Kidney (tissue), 13 donors: ENCODE measurements at regions not wholly inside any gene's neighbourhood (a gene's known extent, or its start where the extent isn't known, plus 50 kb on each side); places are given as distances from the start of the nearest gene placed in this dataset.

Experiments used
- DNase-seq, 5 donors: peaks; one replicate each; pipeline ENCODE4 v3.0.0-alpha.2; 2013 to 2020
- FAIRE-seq: peaks from 2 replicates; lab custom pipeline; 2012; peaks lifted over from hg19 to GRCh38; lab: Jason Lieb, UNC
- H3K27ac ChIP-seq, 2 donors: one replicate each; pipeline ENCODE4 v1.7.0; 2013; ENCODE audit warnings: low read depth in 2 of 2, low read length in 2 of 2, inconsistent platforms in 1 of 2
- H3K27me3 ChIP-seq: one replicate; pipeline ENCODE4 v1.7.1; 2013; ENCODE audit warnings: low read length, inconsistent platforms; ENCODE audit not compliant: control insufficient read depth, insufficient read depth
- H3K36me3 ChIP-seq, 3 donors: one replicate each; pipeline versions ENCODE4 v1.7.0 to v1.7.1; 2013; ENCODE audit warnings: low read length in 3 of 3, control low read depth in 1 of 3, inconsistent platforms in 1 of 3; ENCODE audit not compliant: insufficient read depth in 3 of 3, control insufficient read depth in 2 of 3
- H3K4me1 ChIP-seq, 3 donors: one replicate each; pipeline versions ENCODE4 v1.7.0 to v1.7.1; 2013; ENCODE audit warnings: low read length in 3 of 3, inconsistent platforms in 1 of 3, low read depth in 1 of 3; ENCODE audit not compliant: control insufficient read depth in 2 of 3, insufficient read depth in 2 of 3
- H3K4me3 ChIP-seq, 3 donors: one replicate each; pipeline versions ENCODE4 v1.7.0 to v1.8.1; 2013; ENCODE audit warnings: low read length in 3 of 3, control low read depth in 1 of 3, inconsistent platforms in 1 of 3
- H3K9ac ChIP-seq, 3 donors: one replicate each; pipeline versions ENCODE4 v1.7.0 to v1.7.1; 2013; ENCODE audit warnings: low read length in 3 of 3, control low read depth in 1 of 3, inconsistent platforms in 1 of 3
- H3K9me3 ChIP-seq, 3 donors: one replicate each; pipeline versions ENCODE4 v1.7.0 to v1.7.1; 2013; ENCODE audit warnings: low read length in 3 of 3, control low read depth in 1 of 3, inconsistent platforms in 1 of 3; ENCODE audit not compliant: control insufficient read depth in 2 of 3, insufficient read depth in 1 of 3
- intact Hi-C: fragments of 100-400 bp; cut with DNase I; formaldehyde crosslinking; loops from one replicate; pipeline ENCODE4 v1.11.1; 2022
- TF ChIP-seq, protein P1 (sequence below): IDR thresholded peaks from 3 replicates; pipeline ENCODE4 v1.5.1; 2012; ENCODE audit warnings: mild to moderate bottlenecking, moderate library complexity, borderline replicate concordance; ENCODE audit not compliant: insufficient read depth; ENCODE audit errors: extremely low read depth
- donor health status: control.
- donor health status: control.
- donor health status: control.
- donor health status: control.
- donor health status: control.
- donor health status: DM: yes; HTN: yes; CAD: no.
- donor health status: Normal renal cell carcinoma (clear cell type).

DNA sequence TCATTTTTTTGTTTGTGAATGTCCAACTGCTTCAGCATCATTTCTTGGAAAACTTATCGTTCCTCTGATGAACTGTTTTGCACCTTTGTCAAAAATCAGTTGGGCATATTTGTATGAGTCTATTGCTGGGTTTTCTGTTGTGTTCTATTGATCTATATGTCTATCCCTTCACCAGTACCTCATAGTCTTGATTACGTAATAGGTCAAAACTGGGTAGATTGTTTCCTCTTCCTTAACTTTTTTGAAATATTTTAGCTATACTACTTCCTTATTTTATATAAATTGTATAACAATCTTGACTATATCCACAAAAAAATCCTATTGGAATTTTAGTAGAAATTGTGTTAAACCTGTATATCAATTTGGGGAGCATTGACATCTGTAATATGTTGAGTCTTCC lies 104.1 kb upstream of the PALS2 start:
- FAIRE-seq (no peak), DNase-seq (no peak)
- intact Hi-C loops: no loop called here
- no peak overlapping the region for H3K4me3 ChIP-seq
- no peaks in the 10 kb centered on the region for H3K9me3 ChIP-seq
- H3K27me3 ChIP-seq: no peaks in the 10 kb centered on the region
- no peak overlapping the region for H3K27ac ChIP-seq
- H3K4me1 ChIP-seq: peaks cover 0 to 5% (median 0%) of the 10 kb centered on the region in 3 donors
- no peaks in the 10 kb centered on the region for H3K36me3 ChIP-seq
- H3K9ac ChIP-seq: no peak overlapping the region
- TF ChIP-seq, protein P1, sequence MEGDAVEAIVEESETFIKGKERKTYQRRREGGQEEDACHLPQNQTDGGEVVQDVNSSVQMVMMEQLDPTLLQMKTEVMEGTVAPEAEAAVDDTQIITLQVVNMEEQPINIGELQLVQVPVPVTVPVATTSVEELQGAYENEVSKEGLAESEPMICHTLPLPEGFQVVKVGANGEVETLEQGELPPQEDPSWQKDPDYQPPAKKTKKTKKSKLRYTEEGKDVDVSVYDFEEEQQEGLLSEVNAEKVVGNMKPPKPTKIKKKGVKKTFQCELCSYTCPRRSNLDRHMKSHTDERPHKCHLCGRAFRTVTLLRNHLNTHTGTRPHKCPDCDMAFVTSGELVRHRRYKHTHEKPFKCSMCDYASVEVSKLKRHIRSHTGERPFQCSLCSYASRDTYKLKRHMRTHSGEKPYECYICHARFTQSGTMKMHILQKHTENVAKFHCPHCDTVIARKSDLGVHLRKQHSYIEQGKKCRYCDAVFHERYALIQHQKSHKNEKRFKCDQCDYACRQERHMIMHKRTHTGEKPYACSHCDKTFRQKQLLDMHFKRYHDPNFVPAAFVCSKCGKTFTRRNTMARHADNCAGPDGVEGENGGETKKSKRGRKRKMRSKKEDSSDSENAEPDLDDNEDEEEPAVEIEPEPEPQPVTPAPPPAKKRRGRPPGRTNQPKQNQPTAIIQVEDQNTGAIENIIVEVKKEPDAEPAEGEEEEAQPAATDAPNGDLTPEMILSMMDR: no peak

DNA sequence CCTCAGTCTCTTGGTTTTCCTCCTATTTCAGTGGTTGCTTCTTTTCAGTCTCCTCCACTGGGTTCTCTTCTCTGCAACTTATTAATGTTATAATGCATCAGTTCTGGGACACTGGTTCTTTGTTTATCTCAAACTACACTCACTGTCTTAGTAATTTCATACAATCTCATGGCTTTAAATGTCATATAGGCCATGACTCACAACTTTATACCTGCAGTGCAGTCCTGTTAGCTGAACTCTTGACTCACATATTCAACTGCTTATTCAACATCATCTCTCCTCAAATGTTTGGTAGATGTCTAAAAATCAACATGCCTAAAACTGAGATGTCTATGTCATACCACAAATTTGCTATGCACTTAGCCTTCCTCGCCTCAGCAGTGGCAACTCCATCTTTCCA lies 101.2 kb upstream of the PALS2 start:
- no peaks in the 10 kb centered on the region for H3K9me3 ChIP-seq
- H3K4me3 ChIP-seq: no peak overlapping the region
- H3K9ac ChIP-seq: no peak overlapping the region
- H3K4me1 ChIP-seq: peaks cover 0 to 11% (median 0%) of the 10 kb centered on the region in 3 donors
- H3K27me3 ChIP-seq: no peaks in the 10 kb centered on the region
- no peaks in the 10 kb centered on the region for H3K36me3 ChIP-seq
- no peak overlapping the region for H3K27ac ChIP-seq
- FAIRE-seq (no peak), DNase-seq (no peak)
- intact Hi-C loops: no loop called here
- TF ChIP-seq, protein P1: no peak

DNA sequence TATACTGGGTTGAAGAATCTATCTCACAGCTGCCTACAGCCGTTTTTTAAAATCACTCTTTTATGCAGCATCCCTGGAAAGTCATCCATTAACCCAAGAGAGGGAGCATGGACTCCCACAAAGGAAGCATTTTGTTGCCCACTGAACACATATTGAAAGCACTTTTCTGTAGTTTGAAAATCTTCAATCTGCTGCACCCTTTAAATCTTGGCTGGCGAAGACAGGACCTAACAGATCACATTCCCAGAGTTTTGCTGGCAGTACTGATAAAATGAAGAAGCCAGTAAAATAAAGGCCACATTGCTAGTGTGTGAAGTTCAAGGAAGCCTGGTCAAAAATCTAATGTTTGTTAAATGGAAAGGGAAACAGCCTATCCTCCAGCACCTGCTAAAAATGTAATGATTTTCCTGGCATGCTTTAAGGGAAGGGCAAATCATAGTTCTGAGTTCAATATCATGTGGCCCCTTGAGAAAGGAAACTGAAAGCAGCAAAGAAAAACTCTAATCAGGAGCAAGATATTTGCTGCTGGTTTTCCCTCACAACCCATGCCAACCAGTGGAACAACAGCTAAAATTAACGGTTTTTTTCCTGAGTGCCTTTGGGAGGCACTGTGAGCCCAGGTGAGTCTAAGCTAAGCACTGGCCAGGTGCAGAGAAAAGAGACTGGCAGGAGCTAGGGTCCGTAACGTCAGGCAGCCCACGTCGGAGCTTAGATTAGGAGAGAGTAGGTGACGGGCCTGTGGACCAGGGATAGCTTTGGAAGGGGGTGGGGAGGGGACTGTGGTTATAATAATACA lies 97.9 kb upstream of the PALS2 start:
- Histone ChIP-seq H3K27ac (no peak overlapping the region), H3K4me1 (peaks cover 5 to 17% (median 11%) of the 10 kb centered on the region in 3 donors), H3K4me3 (no peak overlapping the region), H3K9me3 (no peaks in the 10 kb centered on the region), H3K9ac (no peak overlapping the region), H3K27me3 (no peaks in the 10 kb centered on the region), H3K36me3 (no peaks in the 10 kb centered on the region)
- TF ChIP-seq, protein P1: no peak
- DNase-seq (peak in 2 of 5 donors; percentile 18 to 23), FAIRE-seq (no peak)
- intact Hi-C loops: no loop called here
